Breast epithelium (tissue), 3 donors: ENCODE measurements at regions not wholly inside any gene's neighbourhood (a gene's known extent, or its start where the extent isn't known, plus 50 kb on each side); places are given as distances from the start of the nearest gene placed in this dataset.

Experiments
- POLR2AphosphoS5 ChIP-seq, 3 donors: sonication (generic); formaldehyde crosslinking; IDR thresholded peaks; one replicate each; pipeline ENCODE4 v1.6.1; 2017; ENCODE audit warnings: antibody characterized with exemption in 3 of 3
- TF ChIP-seq, protein P1 (sequence below), 3 donors: fragments of 450-650 bp; IDR thresholded peaks; one replicate each; pipeline ENCODE4 v1.5.1; 2016 to 2017; ENCODE audit warnings: antibody characterized with exemption in 3 of 3, mild to moderate bottlenecking in 3 of 3, moderate library complexity in 3 of 3

DNA sequence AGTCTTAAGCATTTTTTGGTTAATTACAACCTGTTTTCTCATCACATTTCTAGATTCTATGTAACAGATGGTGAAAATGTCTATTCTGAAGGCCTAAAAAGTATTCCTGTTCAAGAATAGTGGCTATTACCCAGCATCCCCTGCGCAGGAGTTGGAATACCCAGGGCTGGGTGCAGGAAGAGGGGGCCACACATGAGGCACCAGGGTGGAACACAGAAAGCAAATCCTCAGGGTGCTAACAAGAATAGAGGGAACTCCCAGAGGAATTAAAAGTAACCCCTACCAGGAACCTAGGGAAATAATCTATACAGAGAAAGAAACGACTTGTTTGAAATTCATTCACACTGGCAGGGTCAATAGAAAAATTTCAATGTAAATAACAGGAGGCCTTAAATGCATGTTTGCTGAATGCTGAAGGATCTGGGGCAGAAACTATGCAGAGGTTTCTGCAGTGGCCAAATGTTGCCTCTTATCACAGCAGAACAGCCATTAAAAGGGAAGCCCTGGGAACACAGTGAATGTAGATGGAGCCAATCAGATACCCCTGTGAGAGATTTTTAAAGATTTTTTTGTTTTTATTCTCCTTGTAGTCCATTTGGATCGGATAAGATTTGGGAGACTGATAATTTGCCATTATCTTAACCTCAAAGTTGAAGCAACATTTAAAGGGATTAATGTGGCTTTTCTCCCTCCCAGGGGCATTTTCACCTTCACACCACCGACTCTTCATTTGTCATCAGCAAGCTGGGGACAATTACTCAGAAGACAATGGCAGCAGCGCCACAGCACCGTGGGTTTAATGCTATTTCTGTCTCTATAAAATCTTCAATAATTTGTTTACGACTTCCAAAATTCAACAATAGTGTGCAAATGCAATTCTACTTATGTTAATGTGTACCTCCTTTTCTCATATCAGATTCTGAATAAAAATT lies 196.0 kb upstream of the PSMD7 start:
- TF ChIP-seq, protein P1, sequence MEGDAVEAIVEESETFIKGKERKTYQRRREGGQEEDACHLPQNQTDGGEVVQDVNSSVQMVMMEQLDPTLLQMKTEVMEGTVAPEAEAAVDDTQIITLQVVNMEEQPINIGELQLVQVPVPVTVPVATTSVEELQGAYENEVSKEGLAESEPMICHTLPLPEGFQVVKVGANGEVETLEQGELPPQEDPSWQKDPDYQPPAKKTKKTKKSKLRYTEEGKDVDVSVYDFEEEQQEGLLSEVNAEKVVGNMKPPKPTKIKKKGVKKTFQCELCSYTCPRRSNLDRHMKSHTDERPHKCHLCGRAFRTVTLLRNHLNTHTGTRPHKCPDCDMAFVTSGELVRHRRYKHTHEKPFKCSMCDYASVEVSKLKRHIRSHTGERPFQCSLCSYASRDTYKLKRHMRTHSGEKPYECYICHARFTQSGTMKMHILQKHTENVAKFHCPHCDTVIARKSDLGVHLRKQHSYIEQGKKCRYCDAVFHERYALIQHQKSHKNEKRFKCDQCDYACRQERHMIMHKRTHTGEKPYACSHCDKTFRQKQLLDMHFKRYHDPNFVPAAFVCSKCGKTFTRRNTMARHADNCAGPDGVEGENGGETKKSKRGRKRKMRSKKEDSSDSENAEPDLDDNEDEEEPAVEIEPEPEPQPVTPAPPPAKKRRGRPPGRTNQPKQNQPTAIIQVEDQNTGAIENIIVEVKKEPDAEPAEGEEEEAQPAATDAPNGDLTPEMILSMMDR (IDR thresholded peaks at IDR 0.05): no peak
- TF ChIP-seq POLR2AphosphoS5 (IDR thresholded peaks at IDR 0.05): no peak
